ENCODE measurements at regions not wholly inside any gene's neighbourhood (a gene's known extent, or its start where the extent isn't known, plus 50 kb on each side); places are given as distances from the start of the nearest gene placed in this dataset.

DNA sequence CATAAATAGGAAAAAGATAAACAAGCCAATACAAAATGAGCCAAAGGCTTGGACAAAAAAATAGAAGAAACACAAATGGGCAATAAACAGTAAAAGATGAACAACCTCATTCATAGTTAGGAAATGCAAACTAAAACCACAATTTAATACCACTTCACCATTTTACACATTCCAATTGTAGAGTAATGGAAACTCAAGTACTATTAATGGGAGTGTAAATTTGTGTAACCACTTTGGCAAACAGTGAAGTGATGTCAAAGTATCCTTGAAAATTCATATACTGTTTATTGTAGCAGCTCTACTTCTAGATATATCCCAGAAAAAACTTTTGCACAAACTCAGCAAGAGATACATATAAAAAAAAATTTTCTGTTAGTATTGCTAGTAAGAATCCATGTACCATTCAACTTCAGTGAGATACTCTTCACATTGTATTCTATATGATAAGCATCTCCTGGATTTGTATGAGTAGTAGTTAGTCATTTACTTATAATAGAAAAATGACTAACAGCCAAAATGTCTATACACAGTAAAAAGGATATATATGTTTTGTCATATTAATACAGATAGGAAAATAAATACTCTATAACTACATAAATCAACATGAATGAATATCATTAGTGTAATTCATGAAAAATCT, 229.8 kb downstream of the DKK2 start:
- Histone ChIP-seq H2BK12ac (ENCODE audit: low read length) (no peak overlapping the region), H3K4me1 (ENCODE audit: control insufficient read depth in 1 of 2, insufficient read depth in 2 of 2, low read length in 2 of 2) (no peaks in the 10 kb centered on the region), H3K4ac (ENCODE audit: low read depth, low read length) (no peak overlapping the region), H3K36me3 (ENCODE audit: control insufficient read depth in 1 of 2, insufficient read depth in 2 of 2, low read length in 2 of 2) (no peaks in the 10 kb centered on the region), H3K18ac (ENCODE audit: low read length) (no peak overlapping the region), H2BK5ac (ENCODE audit: low read depth, low read length, poor library complexity) (no peak overlapping the region), H3K27ac (ENCODE audit: low read depth, low read length) (no peak overlapping the region), H3K9me3 (ENCODE audit: insufficient read depth, low read depth, low read length) (no peaks in the 10 kb centered on the region), H3K79me2 (ENCODE audit: control insufficient read depth, insufficient read depth, low read length, poor library complexity) (no peaks in the 10 kb centered on the region), H3K27me3 (ENCODE audit: insufficient read depth, low read length) (no peaks in the 10 kb centered on the region), H4K12ac (ENCODE audit: low read depth, low read length) (no peak overlapping the region), H2AK5ac (ENCODE audit: low read length) (no peak overlapping the region), H3K9ac (ENCODE audit: low read length) (no peak overlapping the region), H3K79me1 (ENCODE audit: low read length) (no peaks in the 10 kb centered on the region), H3K23ac (ENCODE audit: low read length) (no peak overlapping the region), H4K8ac (ENCODE audit: low read depth, low read length) (no peak overlapping the region), H4K91ac (ENCODE audit: low read depth, low read length) (no peak overlapping the region), H2AFZ (ENCODE audit: insufficient read depth, low read length, poor library complexity) (no peak overlapping the region), H3K4me2 (ENCODE audit: low read length) (no peak overlapping the region), H3K4me3 (ENCODE audit: low read depth, low read length) (no peak overlapping the region), H2BK120ac (ENCODE audit: insufficient read depth, low read length, poor library complexity) (no peak overlapping the region), H3K14ac (ENCODE audit: low read length) (no peak overlapping the region)
- DNase-seq: no peak

DNA sequence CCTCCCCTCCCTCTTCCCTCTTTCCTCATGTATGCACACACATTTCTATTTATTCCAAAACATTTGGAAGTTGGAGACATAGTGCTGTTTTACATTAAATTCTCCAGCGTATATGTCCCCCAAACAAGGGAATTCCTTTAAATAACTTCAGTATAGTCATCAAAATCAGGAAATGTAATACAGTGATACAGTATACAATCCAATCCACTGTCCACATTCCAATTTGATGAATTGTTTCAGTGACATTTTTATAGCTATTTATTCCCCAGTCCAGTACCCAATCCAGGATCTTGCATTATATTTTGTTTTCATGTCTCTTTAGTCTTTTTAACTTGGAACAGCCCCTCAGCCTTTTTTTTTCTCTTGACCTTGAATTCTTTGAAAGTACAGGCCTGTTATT, 233.0 kb downstream of the DKK2 start:
- Histone ChIP-seq H4K91ac (ENCODE audit: low read depth, low read length) (no peak overlapping the region), H4K12ac (ENCODE audit: low read depth, low read length) (no peak overlapping the region), H4K8ac (ENCODE audit: low read depth, low read length) (no peak overlapping the region), H3K18ac (ENCODE audit: low read length) (no peak overlapping the region), H3K4me1 (ENCODE audit: control insufficient read depth in 1 of 2, insufficient read depth in 2 of 2, low read length in 2 of 2) (no peaks in the 10 kb centered on the region), H3K9ac (ENCODE audit: low read length) (no peak overlapping the region), H2BK12ac (ENCODE audit: low read length) (no peak overlapping the region), H3K79me2 (ENCODE audit: control insufficient read depth, insufficient read depth, low read length, poor library complexity) (no peaks in the 10 kb centered on the region), H3K23ac (ENCODE audit: low read length) (no peak overlapping the region), H3K27ac (ENCODE audit: low read depth, low read length) (no peak overlapping the region), H2AK5ac (ENCODE audit: low read length) (no peak overlapping the region), H3K4ac (ENCODE audit: low read depth, low read length) (no peak overlapping the region), H3K9me3 (ENCODE audit: insufficient read depth, low read depth, low read length) (no peaks in the 10 kb centered on the region), H2BK120ac (ENCODE audit: insufficient read depth, low read length, poor library complexity) (no peak overlapping the region), H3K4me3 (ENCODE audit: low read depth, low read length) (no peak overlapping the region), H2AFZ (ENCODE audit: insufficient read depth, low read length, poor library complexity) (no peak overlapping the region), H3K36me3 (ENCODE audit: control insufficient read depth in 1 of 2, insufficient read depth in 2 of 2, low read length in 2 of 2) (no peaks in the 10 kb centered on the region), H3K79me1 (ENCODE audit: low read length) (no peaks in the 10 kb centered on the region), H3K14ac (ENCODE audit: low read length) (no peak overlapping the region), H3K27me3 (ENCODE audit: insufficient read depth, low read length) (no peaks in the 10 kb centered on the region), H3K4me2 (ENCODE audit: low read length) (no peak overlapping the region), H2BK5ac (ENCODE audit: low read depth, low read length, poor library complexity) (no peak overlapping the region)
- DNase-seq: no peak
- WGBS (ENCODE audit: extremely low coverage, insufficient coverage, insufficient read length): no CpG with 5 or more reads among the region's 1 CpG

DNA sequence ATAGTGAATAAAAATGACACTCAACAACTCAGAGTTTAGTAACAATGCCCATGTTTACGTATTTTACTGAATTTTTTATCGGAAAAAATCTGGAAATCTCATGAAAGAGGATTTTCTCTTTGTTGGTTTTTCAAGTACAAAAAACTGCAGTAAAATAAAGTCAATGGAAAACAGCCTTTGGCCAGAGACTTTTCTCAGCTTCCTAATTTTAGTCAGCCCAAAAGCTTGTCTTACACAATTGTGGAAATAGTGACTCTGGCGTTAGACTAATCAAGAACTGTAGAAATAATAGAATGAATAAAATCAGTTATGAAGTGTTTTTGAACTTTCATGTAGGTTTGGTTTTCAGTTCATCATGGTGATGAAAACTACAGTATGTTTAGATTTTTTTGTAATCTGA, 234.7 kb downstream of the DKK2 start:
- H3K23ac ChIP-seq (ENCODE audit: low read length): no peak overlapping the region
- H2BK5ac ChIP-seq (ENCODE audit: low read depth, low read length, poor library complexity): no peak overlapping the region
- no peak overlapping the region for H2BK12ac ChIP-seq (ENCODE audit: low read length)
- no peak overlapping the region for H2BK120ac ChIP-seq (ENCODE audit: insufficient read depth, low read length, poor library complexity)
- no peak overlapping the region for H3K4me2 ChIP-seq (ENCODE audit: low read length)
- H3K9me3 ChIP-seq (ENCODE audit: insufficient read depth, low read depth, low read length): no peaks in the 10 kb centered on the region
- H4K12ac ChIP-seq (ENCODE audit: low read depth, low read length): no peak overlapping the region
- no peak overlapping the region for H2AFZ ChIP-seq (ENCODE audit: insufficient read depth, low read length, poor library complexity)
- H4K91ac ChIP-seq (ENCODE audit: low read depth, low read length): no peak overlapping the region
- WGBS (ENCODE audit: extremely low coverage, insufficient coverage, insufficient read length): no CpG with 5 or more reads among the region's 3 CpGs
- no peaks in the 10 kb centered on the region for H3K79me2 ChIP-seq (ENCODE audit: control insufficient read depth, insufficient read depth, low read length, poor library complexity)
- H2AK5ac ChIP-seq (ENCODE audit: low read length): no peak overlapping the region
- no peak overlapping the region for H3K27ac ChIP-seq (ENCODE audit: low read depth, low read length)
- no peaks in the 10 kb centered on the region for H3K27me3 ChIP-seq (ENCODE audit: insufficient read depth, low read length)
- DNase-seq: no peak
- no peak overlapping the region for H3K9ac ChIP-seq (ENCODE audit: low read length)
- no peak overlapping the region for H4K8ac ChIP-seq (ENCODE audit: low read depth, low read length)
- no peaks in the 10 kb centered on the region for H3K4me1 ChIP-seq (ENCODE audit: control insufficient read depth in 1 of 2, insufficient read depth in 2 of 2, low read length in 2 of 2)
- H3K36me3 ChIP-seq (ENCODE audit: control insufficient read depth in 1 of 2, insufficient read depth in 2 of 2, low read length in 2 of 2): no peaks in the 10 kb centered on the region
- no peak overlapping the region for H3K14ac ChIP-seq (ENCODE audit: low read length)
- no peaks in the 10 kb centered on the region for H3K79me1 ChIP-seq (ENCODE audit: low read length)
- no peak overlapping the region for H3K4ac ChIP-seq (ENCODE audit: low read depth, low read length)
- H3K18ac ChIP-seq (ENCODE audit: low read length): no peak overlapping the region
- H3K4me3 ChIP-seq (ENCODE audit: low read depth, low read length): no peak overlapping the region

DNA sequence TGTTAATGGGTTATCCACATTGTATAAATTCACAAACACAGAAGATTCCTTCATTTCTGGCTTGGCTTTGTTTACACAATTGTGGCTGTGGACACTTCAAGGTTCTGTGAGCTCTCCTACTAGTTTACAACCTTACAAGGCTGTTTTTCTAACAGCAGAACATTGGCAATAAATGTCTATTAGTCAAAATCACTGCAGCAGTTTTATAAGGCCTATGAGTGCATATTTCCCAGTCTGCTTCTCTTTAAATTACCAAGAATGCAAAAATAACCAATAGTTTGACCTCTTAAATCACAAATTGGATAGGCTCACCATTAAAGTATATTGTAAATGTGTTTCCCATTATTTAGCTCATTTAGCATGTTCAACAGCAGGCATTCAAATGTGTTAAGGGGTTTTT, 239.2 kb downstream of the DKK2 start:
- no peaks in the 10 kb centered on the region for H3K9me3 ChIP-seq (ENCODE audit: insufficient read depth, low read depth, low read length)
- no peaks in the 10 kb centered on the region for H3K36me3 ChIP-seq (ENCODE audit: control insufficient read depth in 1 of 2, insufficient read depth in 2 of 2, low read length in 2 of 2)
- no peak overlapping the region for H3K4ac ChIP-seq (ENCODE audit: low read depth, low read length)
- H3K23ac ChIP-seq (ENCODE audit: low read length): no peak overlapping the region
- no peak for DNase-seq
- no peak overlapping the region for H4K12ac ChIP-seq (ENCODE audit: low read depth, low read length)
- H2AK5ac ChIP-seq (ENCODE audit: low read length): no peak overlapping the region
- no peak overlapping the region for H3K27ac ChIP-seq (ENCODE audit: low read depth, low read length)
- H4K91ac ChIP-seq (ENCODE audit: low read depth, low read length): no peak overlapping the region
- no peak overlapping the region for H2BK12ac ChIP-seq (ENCODE audit: low read length)
- no peaks in the 10 kb centered on the region for H3K4me1 ChIP-seq (ENCODE audit: control insufficient read depth in 1 of 2, insufficient read depth in 2 of 2, low read length in 2 of 2)
- no peaks in the 10 kb centered on the region for H3K27me3 ChIP-seq (ENCODE audit: insufficient read depth, low read length)
- H3K79me1 ChIP-seq (ENCODE audit: low read length): no peaks in the 10 kb centered on the region
- no peak overlapping the region for H3K4me2 ChIP-seq (ENCODE audit: low read length)
- no peak overlapping the region for H3K4me3 ChIP-seq (ENCODE audit: low read depth, low read length)
- H2AFZ ChIP-seq (ENCODE audit: insufficient read depth, low read length, poor library complexity): no peak overlapping the region
- no peak overlapping the region for H2BK5ac ChIP-seq (ENCODE audit: low read depth, low read length, poor library complexity)
- no peaks in the 10 kb centered on the region for H3K79me2 ChIP-seq (ENCODE audit: control insufficient read depth, insufficient read depth, low read length, poor library complexity)
- no peak overlapping the region for H3K9ac ChIP-seq (ENCODE audit: low read length)
- no peak overlapping the region for H4K8ac ChIP-seq (ENCODE audit: low read depth, low read length)
- no peak overlapping the region for H3K14ac ChIP-seq (ENCODE audit: low read length)
- H3K18ac ChIP-seq (ENCODE audit: low read length): no peak overlapping the region
- no peak overlapping the region for H2BK120ac ChIP-seq (ENCODE audit: insufficient read depth, low read length, poor library complexity)

All from trophoblast cell (in vitro differentiated cells and primary cell).